ENCODE measurements at regions not wholly inside any gene's neighbourhood (a gene's known extent, or its start where the extent isn't known, plus 50 kb on each side); places are given as distances from the start of the nearest gene placed in this dataset.

GRCh38 chr20:19100975-19101374 lies 111.5 kb upstream of the SLC24A3 start:
- H3K4me1 ChIP-seq = peaks cover under 1% of the 10 kb centered on the region
- no peak overlapping the region for H3K9ac ChIP-seq
- no peak overlapping the region for H3K4me3 ChIP-seq (ENCODE audit: low read depth, low read length)
- TF ChIP-seq CTCF (IDR thresholded peaks at IDR 0.05) = no peak
- H3K79me2 ChIP-seq = no peaks in the 10 kb centered on the region
- H3K9me3 ChIP-seq (ENCODE audit: control insufficient read depth, low read length) = no peaks in the 10 kb centered on the region
- no peak overlapping the region for H2AFZ ChIP-seq
- H3K4me2 ChIP-seq (ENCODE audit: low read length) = no peak overlapping the region
- H3K27ac ChIP-seq = no peak overlapping the region
- H3K27me3 ChIP-seq (ENCODE audit: control insufficient read depth, insufficient read depth, low read length) = no peaks in the 10 kb centered on the region
- no peaks in the 10 kb centered on the region for H3K36me3 ChIP-seq (ENCODE audit: control insufficient read depth, insufficient read depth, low read length)

- H3K4me3 ChIP-seq (ENCODE audit: low read depth, low read length) = no peak overlapping the region
- no peaks in the 10 kb centered on the region for H3K4me1 ChIP-seq
- H3K9me3 ChIP-seq (ENCODE audit: control insufficient read depth, low read length) = no peaks in the 10 kb centered on the region
- no peaks in the 10 kb centered on the region for H3K79me2 ChIP-seq
- H2AFZ ChIP-seq = no peak overlapping the region
- H3K4me2 ChIP-seq (ENCODE audit: low read length) = no peak overlapping the region
- no peak overlapping the region for H3K27ac ChIP-seq
- TF ChIP-seq CTCF (IDR thresholded peaks at IDR 0.05) = no peak
- no peaks in the 10 kb centered on the region for H3K27me3 ChIP-seq (ENCODE audit: control insufficient read depth, insufficient read depth, low read length)
- H3K9ac ChIP-seq = no peak overlapping the region
- H3K36me3 ChIP-seq (ENCODE audit: control insufficient read depth, insufficient read depth, low read length) = no peaks in the 10 kb centered on the region
These were observed 108.3 kb upstream of the SLC24A3 start for GRCh38 chr20:19104186-19104585.

DNA sequence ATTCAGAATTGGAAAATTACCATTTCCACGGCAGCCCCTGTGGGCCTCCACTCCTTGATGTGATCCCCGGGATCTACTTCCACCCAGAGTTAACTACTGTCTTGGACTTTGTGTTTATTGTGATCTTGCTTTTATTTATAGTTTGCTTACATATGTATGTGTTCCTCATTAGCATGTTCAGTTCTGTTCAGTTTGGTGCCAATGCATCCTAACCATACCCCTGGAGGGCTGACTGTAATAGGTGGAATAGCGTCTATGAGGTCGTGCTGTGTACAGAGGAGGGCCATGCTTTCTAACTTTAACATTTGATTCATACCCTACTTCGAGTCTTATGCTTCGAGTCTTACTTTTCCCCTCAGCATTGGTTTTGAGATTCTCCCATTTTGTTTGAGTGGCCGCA lies 104.3 kb upstream of the SLC24A3 start:
- no peaks in the 10 kb centered on the region for H3K79me2 ChIP-seq
- H2AFZ ChIP-seq = no peak overlapping the region
- H3K4me3 ChIP-seq (ENCODE audit: low read depth, low read length) = no peak overlapping the region
- H3K4me1 ChIP-seq = no peaks in the 10 kb centered on the region
- no peak overlapping the region for H3K27ac ChIP-seq
- H3K9ac ChIP-seq = no peak overlapping the region
- H3K27me3 ChIP-seq (ENCODE audit: control insufficient read depth, insufficient read depth, low read length) = no peaks in the 10 kb centered on the region
- H3K4me2 ChIP-seq (ENCODE audit: low read length) = no peak overlapping the region
- H3K36me3 ChIP-seq (ENCODE audit: control insufficient read depth, insufficient read depth, low read length) = no peaks in the 10 kb centered on the region
- no peak for TF ChIP-seq CTCF (IDR thresholded peaks at IDR 0.05)
- no peaks in the 10 kb centered on the region for H3K9me3 ChIP-seq (ENCODE audit: control insufficient read depth, low read length)

- Histone ChIP-seq H2AFZ (no peak overlapping the region), H3K9me3 (ENCODE audit: control insufficient read depth, low read length) (no peaks in the 10 kb centered on the region), H3K27ac (no peak overlapping the region), H3K36me3 (ENCODE audit: control insufficient read depth, insufficient read depth, low read length) (no peaks in the 10 kb centered on the region), H3K4me1 (no peaks in the 10 kb centered on the region), H3K4me2 (ENCODE audit: low read length) (no peak overlapping the region), H3K27me3 (ENCODE audit: control insufficient read depth, insufficient read depth, low read length) (no peaks in the 10 kb centered on the region), H3K4me3 (ENCODE audit: low read depth, low read length) (no peak overlapping the region), H3K79me2 (no peaks in the 10 kb centered on the region), H3K9ac (no peak overlapping the region)
- no peak for TF ChIP-seq CTCF (IDR thresholded peaks at IDR 0.05)
These were observed 102.2 kb upstream of the SLC24A3 start for GRCh38 chr20:19110285-19110684.

- Histone ChIP-seq H3K79me2 (no peaks in the 10 kb centered on the region), H3K4me2 (ENCODE audit: low read length) (no peak overlapping the region), H3K27ac (no peak overlapping the region)
These were observed 101.5 kb upstream of the SLC24A3 start for GRCh38 chr20:19110881-19111460.

More at GRCh38 chr20:19110881-19111460, 101.5 kb upstream of the SLC24A3 start:
- H3K4me1 ChIP-seq = no peaks in the 10 kb centered on the region
- no peaks in the 10 kb centered on the region for H3K27me3 ChIP-seq (ENCODE audit: control insufficient read depth, insufficient read depth, low read length)
- no peaks in the 10 kb centered on the region for H3K36me3 ChIP-seq (ENCODE audit: control insufficient read depth, insufficient read depth, low read length)
- no peak overlapping the region for H3K4me3 ChIP-seq (ENCODE audit: low read depth, low read length)
- no peak overlapping the region for H3K9ac ChIP-seq
- no peak overlapping the region for H2AFZ ChIP-seq
- H3K9me3 ChIP-seq (ENCODE audit: control insufficient read depth, low read length) = no peaks in the 10 kb centered on the region
- no peak for TF ChIP-seq CTCF (IDR thresholded peaks at IDR 0.05)
